Aorta (tissue), 5 donors: ENCODE measurements at regions not wholly inside any gene's neighbourhood (a gene's known extent, or its start where the extent isn't known, plus 50 kb on each side); places are given as distances from the start of the nearest gene placed in this dataset.

Source experiments
- ATAC-seq: fragments of 200-7000 bp; cut with Tn5 transposase; one replicate; pipeline ENCODE4 v1.9.1; 2022; ENCODE audit warnings: moderate library complexity; ENCODE audit not compliant: low FRiP score
- DNase-seq, 2 donors: peaks; one replicate each; pipeline ENCODE4 v3.0.0-alpha.2; 2020
- H3K27ac ChIP-seq, 2 donors: one replicate each; pipeline ENCODE4 v1.5.1; 2013; ENCODE audit warnings: low read length in 2 of 2, mild to moderate bottlenecking in 2 of 2, moderate library complexity in 2 of 2, control low read depth in 1 of 2, inconsistent platforms in 1 of 2, low read depth in 1 of 2
- H3K27me3 ChIP-seq, 2 donors: one replicate each; pipeline ENCODE4 v1.6.1; 2013; ENCODE audit warnings: control low read depth in 1 of 2, low read length in 1 of 2, mild to moderate bottlenecking in 1 of 2, moderate library complexity in 1 of 2; ENCODE audit not compliant: insufficient read depth in 2 of 2, control insufficient read depth in 1 of 2
- H3K36me3 ChIP-seq, 2 donors: one replicate each; pipeline ENCODE4 v1.6.1; 2013; ENCODE audit warnings: control low read depth in 1 of 2, low read length in 1 of 2, mild to moderate bottlenecking in 1 of 2; ENCODE audit not compliant: insufficient read depth in 2 of 2, control insufficient read depth in 1 of 2
- H3K4me1 ChIP-seq, 2 donors: one replicate each; pipeline ENCODE4 v1.6.1; 2013; ENCODE audit warnings: low read length in 2 of 2, control low read depth in 1 of 2, mild to moderate bottlenecking in 1 of 2, moderate library complexity in 1 of 2; ENCODE audit not compliant: insufficient read depth in 2 of 2, control insufficient read depth in 1 of 2
- H3K4me3 ChIP-seq, 2 donors: one replicate each; pipeline ENCODE4 v1.5.1; 2013; ENCODE audit warnings: low read length in 2 of 2, control low read depth in 1 of 2, mild to moderate bottlenecking in 1 of 2
- H3K9me3 ChIP-seq: one replicate; pipeline ENCODE4 v1.6.1; 2013; ENCODE audit warnings: mild to moderate bottlenecking, low read length; ENCODE audit not compliant: control insufficient read depth
- WGBS, 2 donors: extraction: QIAGEN DNeasy Blood & Tissue Kit; methylation state at CpG; one replicate each; pipeline ENCODE4 v1.1.7; 2013; 5-methylcytosine and 5-hydroxymethylcytosine counted together
- intact Hi-C, 2 donors: fragments of 100-400 bp; cut with DNase I; formaldehyde crosslinking; loops; one replicate each; pipeline versions ENCODE4 v1.14.2 to v1.15.0; 2022
- donor health status: healthy with polysubstance abuse.
- donor health status: Bipolar disorder and iron deficiency.
- donor health status: DM: no; HTN: no; CAD: no.
- donor health status: DM: no; HTN: no; CAD: no.
- donor health status: DM: yes; HTN: yes; CAD: no.

- no peak overlapping the region for H3K27ac ChIP-seq
- WGBS, 2 donors, result 42 to 45% methylated on average over 2 of the region's 2 CpGs
- H3K4me3 ChIP-seq, result no peak overlapping the region
- DNase-seq (no peak), ATAC-seq (no peak)
- no peaks in the 10 kb centered on the region for H3K36me3 ChIP-seq
- H3K4me1 ChIP-seq, result peaks cover 2 to 7% of the 10 kb centered on the region in 2 donors
- H3K27me3 ChIP-seq, result no peaks in the 10 kb centered on the region
- no peaks in the 10 kb centered on the region for H3K9me3 ChIP-seq
- intact Hi-C loops, result loop anchor here in 1 of 2 donors (5.0 kb wide), 1 partner anchor 44 kb away; no protein-coding TSS in a partner anchor
Measured at GRCh38 chr13:33536601-33537000, 251.0 kb upstream of the STARD13 start.

- Histone ChIP-seq H3K4me1 (peaks cover 2 to 7% of the 10 kb centered on the region in 2 donors), H3K27me3 (no peaks in the 10 kb centered on the region), H3K4me3 (no peak overlapping the region), H3K27ac (peak overlapping the region in 1 of 2 donors; percentile 43), H3K9me3 (no peaks in the 10 kb centered on the region), H3K36me3 (no peaks in the 10 kb centered on the region)
- ATAC-seq (no peak), DNase-seq (no peak)
- WGBS, 2 donors, result 35 to 38% methylated on average over 5 of the region's 5 CpGs
- intact Hi-C loops, result loop anchor here in 1 of 2 donors (5.0 kb wide), 1 partner anchor 45 kb away; no protein-coding TSS in a partner anchor
Measured at GRCh38 chr13:33537026-33537425, 251.5 kb upstream of the STARD13 start.

- intact Hi-C loops, result loop anchor here in 1 of 2 donors (5.0 kb wide), 1 partner anchor 45 kb away; no protein-coding TSS in a partner anchor
Measured at GRCh38 chr13:33537676-33538075, 252.1 kb upstream of the STARD13 start.

GRCh38 chr13:33541456-33541855, 255.9 kb upstream of the STARD13 start:
- DNase-seq (no peak), ATAC-seq (no peak)
- Histone ChIP-seq H3K4me1 (peaks cover 2 to 7% of the 10 kb centered on the region in 2 donors), H3K27ac (peak overlapping the region in 1 of 2 donors; percentile 99), H3K27me3 (no peaks in the 10 kb centered on the region), H3K4me3 (peak overlapping the region in 1 of 2 donors; percentile 2), H3K9me3 (no peaks in the 10 kb centered on the region), H3K36me3 (no peaks in the 10 kb centered on the region)
- intact Hi-C loops, result loop anchor here (1.0 to 10.0 kb wide), 9 partner anchors 32 to 957 kb away; partner anchors contain the start of gene PDS5B (in 1 of the 2)
- WGBS, 2 donors, result 7 to 18% methylated on average over 7 of the region's 7 CpGs

More at GRCh38 chr13:33537676-33538075, 252.1 kb upstream of the STARD13 start:
- Histone ChIP-seq H3K27ac (peak overlapping the region in 1 of 2 donors; percentile 69), H3K9me3 (no peaks in the 10 kb centered on the region), H3K36me3 (no peaks in the 10 kb centered on the region), H3K4me3 (no peak overlapping the region), H3K27me3 (no peaks in the 10 kb centered on the region), H3K4me1 (peaks cover 2 to 7% of the 10 kb centered on the region in 2 donors)
- DNase-seq (no peak), ATAC-seq (no peak)
- 44 to 46% methylated on average over 2 of the region's 2 CpGs for WGBS, 2 donors

- intact Hi-C loops, result loop anchor here (1.0 to 10.0 kb wide), 13 partner anchors 33 to 957 kb away; partner anchors contain the start of genes PDS5B (in 2 of the 2) and STARD13 (in 2 of the 2)
- peak overlapping the region; percentile 77 to 99 for H3K27ac ChIP-seq
- DNase-seq (no peak), ATAC-seq (no peak)
- H3K4me3 ChIP-seq, result peak overlapping the region in 1 of 2 donors; percentile 2
- 1 to 3% methylated on average over 8 of the region's 8 CpGs for WGBS, 2 donors
- H3K27me3 ChIP-seq, result no peaks in the 10 kb centered on the region
- no peaks in the 10 kb centered on the region for H3K9me3 ChIP-seq
- no peaks in the 10 kb centered on the region for H3K36me3 ChIP-seq
- peaks cover 2 to 7% of the 10 kb centered on the region in 2 donors for H3K4me1 ChIP-seq
Measured at GRCh38 chr13:33541962-33542308, 256.4 kb upstream of the STARD13 start.

GRCh38 chr13:33542309-33543088, 256.9 kb upstream of the STARD13 start:
- H3K36me3 ChIP-seq, result no peaks in the 10 kb centered on the region
- 0 to 1% methylated on average over 68 to 70 of the region's 70 CpGs for WGBS, 2 donors
- H3K4me3 ChIP-seq, result peak overlapping the region; percentile 54 to 75
- no peaks in the 10 kb centered on the region for H3K9me3 ChIP-seq
- peak overlapping the region; percentile 95 to 100 for H3K27ac ChIP-seq
- DNase-seq, result peak; percentile 99
- ATAC-seq, result peak; percentile 98
- no peaks in the 10 kb centered on the region for H3K27me3 ChIP-seq
- intact Hi-C loops, result loop anchor here (1.0 to 10.0 kb wide), 12 partner anchors 50 to 958 kb away; partner anchors contain the start of genes PDS5B (in 2 of the 2) and STARD13 (in 2 of the 2)
- peaks cover 2 to 7% of the 10 kb centered on the region in 2 donors for H3K4me1 ChIP-seq

- WGBS, 2 donors, result 0 to 1% methylated on average over 7 of the region's 7 CpGs
- Histone ChIP-seq H3K27me3 (no peaks in the 10 kb centered on the region), H3K9me3 (no peaks in the 10 kb centered on the region), H3K4me1 (peaks cover 2 to 7% of the 10 kb centered on the region in 2 donors), H3K27ac (peak overlapping the region; percentile 95 to 100), H3K36me3 (no peaks in the 10 kb centered on the region), H3K4me3 (peak overlapping the region; percentile 54 to 75)
- ATAC-seq, result peak; percentile 27
- no peak for DNase-seq
- intact Hi-C loops, result loop anchor here (2.0 to 10.0 kb wide), 10 partner anchors 51 to 958 kb away; partner anchors contain the start of genes PDS5B (in 1 of the 2) and STARD13 (in 1 of the 2)
Measured at GRCh38 chr13:33543089-33543459, 257.5 kb upstream of the STARD13 start.

- DNase-seq, result no peak
- Histone ChIP-seq H3K36me3 (no peaks in the 10 kb centered on the region), H3K27ac (peak overlapping the region; percentile 91 to 100), H3K27me3 (no peaks in the 10 kb centered on the region), H3K4me1 (peaks cover 2 to 7% of the 10 kb centered on the region in 2 donors), H3K4me3 (no peak overlapping the region), H3K9me3 (no peaks in the 10 kb centered on the region)
- ATAC-seq, result no peak
- intact Hi-C loops, result loop anchor here (2.0 to 10.0 kb wide), 10 partner anchors 51 to 959 kb away; partner anchors contain the start of genes PDS5B (in 1 of the 2) and STARD13 (in 1 of the 2)
- 16 to 31% methylated on average over 3 of the region's 3 CpGs for WGBS, 2 donors
Measured at GRCh38 chr13:33543631-33544265, 258.2 kb upstream of the STARD13 start.
